ENCODE measurements at regions not wholly inside any gene's neighbourhood (a gene's known extent, or its start where the extent isn't known, plus 50 kb on each side); places are given as distances from the start of the nearest gene placed in this dataset.
A peak's percentile ranks its signal among the peaks of the same experiment; 100 is the strongest.

- Mint-ChIP-seq H3K9me3 (peaks cover 2 to 6% (median 2%) of the 10 kb centered on the region in 3 donors), H3K27me3 (no peaks in the 10 kb centered on the region), H3K27ac (no peak overlapping the region), H3K36me3 (no peaks in the 10 kb centered on the region), H3K4me1 (peaks cover 0 to 2% (median 0%) of the 10 kb centered on the region in 3 donors), H3K4me3 (no peak overlapping the region)
Observed at GRCh38 chr14:98018628-98019027, 1221.4 kb downstream of the VRK1 start.

GRCh38 chr14:98022541-98023520 lies 1225.6 kb downstream of the VRK1 start:
- H3K27ac Mint-ChIP-seq, result no peak overlapping the region

GRCh38 chr14:98028162-98028561 lies 1231.0 kb downstream of the VRK1 start:
- Mint-ChIP-seq H3K9me3 (peaks cover 4 to 10% (median 10%) of the 10 kb centered on the region in 3 donors), H3K4me1 (peaks cover 0 to 1% (median 0%) of the 10 kb centered on the region in 3 donors), H3K4me3 (no peak overlapping the region), H3K27me3 (no peaks in the 10 kb centered on the region), H3K27ac (peak overlapping the region in 1 of 3 donors; percentile 75), H3K36me3 (no peaks in the 10 kb centered on the region)

More at GRCh38 chr14:98022541-98023520, 1225.6 kb downstream of the VRK1 start:
- peaks cover 5 to 10% (median 6%) of the 10 kb centered on the region in 3 donors for H3K9me3 Mint-ChIP-seq
- no peaks in the 10 kb centered on the region for H3K27me3 Mint-ChIP-seq
- H3K4me1 Mint-ChIP-seq, result no peaks in the 10 kb centered on the region
- no peaks in the 10 kb centered on the region for H3K36me3 Mint-ChIP-seq
- no peak overlapping the region for H3K4me3 Mint-ChIP-seq

- no peak overlapping the region for H3K4me3 Mint-ChIP-seq
- no peaks in the 10 kb centered on the region for H3K36me3 Mint-ChIP-seq
- no peaks in the 10 kb centered on the region for H3K27me3 Mint-ChIP-seq
- H3K9me3 Mint-ChIP-seq, result peaks cover 1 to 13% (median 7%) of the 10 kb centered on the region in 3 donors
- no peak overlapping the region for H3K27ac Mint-ChIP-seq
- H3K4me1 Mint-ChIP-seq, result peaks cover 0 to 1% (median 0%) of the 10 kb centered on the region in 3 donors
Observed at GRCh38 chr14:98035396-98035795, 1236.6 kb downstream of the BCL11B start.

GRCh38 chr14:98037831-98038230 lies 1234.2 kb downstream of the BCL11B start:
- Mint-ChIP-seq H3K36me3 (no peaks in the 10 kb centered on the region), H3K27ac (no peak overlapping the region)

GRCh38 chr14:98056946-98057345 lies 1215.1 kb downstream of the BCL11B start:
- H3K4me3 Mint-ChIP-seq, result no peak overlapping the region
- no peaks in the 10 kb centered on the region for H3K4me1 Mint-ChIP-seq
- peaks cover 0 to 18% (median 5%) of the 10 kb centered on the region in 3 donors for H3K9me3 Mint-ChIP-seq
- no peaks in the 10 kb centered on the region for H3K27me3 Mint-ChIP-seq
- no peaks in the 10 kb centered on the region for H3K36me3 Mint-ChIP-seq
- H3K27ac Mint-ChIP-seq, result no peak overlapping the region

More at GRCh38 chr14:98037831-98038230, 1234.2 kb downstream of the BCL11B start:
- H3K27me3 Mint-ChIP-seq, result no peaks in the 10 kb centered on the region
- no peaks in the 10 kb centered on the region for H3K4me1 Mint-ChIP-seq
- H3K4me3 Mint-ChIP-seq, result no peak overlapping the region
- H3K9me3 Mint-ChIP-seq, result peaks cover 1 to 7% (median 5%) of the 10 kb centered on the region in 3 donors

- Mint-ChIP-seq H3K4me1 (no peaks in the 10 kb centered on the region), H3K27ac (no peak overlapping the region), H3K4me3 (no peak overlapping the region), H3K9me3 (peaks cover 4 to 15% (median 5%) of the 10 kb centered on the region in 3 donors), H3K36me3 (no peaks in the 10 kb centered on the region), H3K27me3 (no peaks in the 10 kb centered on the region)
Observed at GRCh38 chr14:98059106-98059505, 1212.9 kb downstream of the BCL11B start.

GRCh38 chr14:98062083-98062482 lies 1209.9 kb downstream of the BCL11B start:
- peaks cover 0 to 7% (median 4%) of the 10 kb centered on the region in 3 donors for H3K9me3 Mint-ChIP-seq
- H3K27me3 Mint-ChIP-seq, result no peaks in the 10 kb centered on the region
- H3K4me1 Mint-ChIP-seq, result no peaks in the 10 kb centered on the region
- no peaks in the 10 kb centered on the region for H3K36me3 Mint-ChIP-seq
- H3K27ac Mint-ChIP-seq, result no peak overlapping the region
- no peak overlapping the region for H3K4me3 Mint-ChIP-seq

- Mint-ChIP-seq H3K27me3 (peaks cover 2% of the 10 kb centered on the region), H3K4me1 (no peaks in the 10 kb centered on the region), H3K36me3 (no peaks in the 10 kb centered on the region), H3K27ac (no peak overlapping the region), H3K9me3 (peaks cover 0 to 12% (median 2%) of the 10 kb centered on the region in 3 donors), H3K4me3 (no peak overlapping the region)
Observed at GRCh38 chr14:98069712-98070171, 1202.3 kb downstream of the BCL11B start.

- Mint-ChIP-seq H3K27ac (no peak overlapping the region), H3K9me3 (peaks cover 0 to 12% (median 2%) of the 10 kb centered on the region in 3 donors), H3K27me3 (peaks cover 2% of the 10 kb centered on the region), H3K4me1 (no peaks in the 10 kb centered on the region), H3K4me3 (no peak overlapping the region), H3K36me3 (no peaks in the 10 kb centered on the region)
Observed at GRCh38 chr14:98070536-98070935, 1201.5 kb downstream of the BCL11B start.

GRCh38 chr14:98074111-98074510 lies 1197.9 kb downstream of the BCL11B start:
- no peaks in the 10 kb centered on the region for H3K4me1 Mint-ChIP-seq
- no peak overlapping the region for H3K4me3 Mint-ChIP-seq
- H3K27me3 Mint-ChIP-seq, result peaks cover 2% of the 10 kb centered on the region
- peaks cover 1 to 15% (median 2%) of the 10 kb centered on the region in 3 donors for H3K9me3 Mint-ChIP-seq
- H3K36me3 Mint-ChIP-seq, result no peaks in the 10 kb centered on the region
- H3K27ac Mint-ChIP-seq, result no peak overlapping the region

GRCh38 chr14:98077176-98077575 lies 1194.8 kb downstream of the BCL11B start:
- H3K27ac Mint-ChIP-seq, result no peak overlapping the region
- peaks cover 2% of the 10 kb centered on the region for H3K27me3 Mint-ChIP-seq
- H3K36me3 Mint-ChIP-seq, result peaks cover 2% of the 10 kb centered on the region
- H3K4me1 Mint-ChIP-seq, result no peaks in the 10 kb centered on the region
- peaks cover 4 to 8% (median 6%) of the 10 kb centered on the region in 3 donors for H3K9me3 Mint-ChIP-seq
- no peak overlapping the region for H3K4me3 Mint-ChIP-seq

- Mint-ChIP-seq H3K27ac (no peak overlapping the region), H3K27me3 (no peaks in the 10 kb centered on the region), H3K9me3 (peaks cover 3 to 16% (median 6%) of the 10 kb centered on the region in 3 donors), H3K4me1 (no peaks in the 10 kb centered on the region), H3K4me3 (no peak overlapping the region), H3K36me3 (peaks cover 2% of the 10 kb centered on the region)
Observed at GRCh38 chr14:98082833-98083232, 1189.2 kb downstream of the BCL11B start.

- no peak overlapping the region for H3K4me3 Mint-ChIP-seq
Observed at GRCh38 chr14:98085751-98086150, 1186.2 kb downstream of the BCL11B start.

GRCh38 chr14:98093111-98093510 lies 1178.9 kb downstream of the BCL11B start:
- Mint-ChIP-seq H3K4me3 (no peak overlapping the region), H3K27me3 (no peaks in the 10 kb centered on the region), H3K9me3 (peaks cover 1 to 8% (median 4%) of the 10 kb centered on the region in 3 donors), H3K27ac (no peak overlapping the region), H3K4me1 (no peaks in the 10 kb centered on the region), H3K36me3 (no peaks in the 10 kb centered on the region)

More at GRCh38 chr14:98085751-98086150, 1186.2 kb downstream of the BCL11B start:
- H3K36me3 Mint-ChIP-seq, result no peaks in the 10 kb centered on the region
- no peaks in the 10 kb centered on the region for H3K27me3 Mint-ChIP-seq
- H3K27ac Mint-ChIP-seq, result no peak overlapping the region
- no peaks in the 10 kb centered on the region for H3K4me1 Mint-ChIP-seq
- peaks cover 3 to 12% (median 6%) of the 10 kb centered on the region in 3 donors for H3K9me3 Mint-ChIP-seq
